ENCODE measurements at regions not wholly inside any gene's neighbourhood (a gene's known extent, or its start where the extent isn't known, plus 50 kb on each side); places are given as distances from the start of the nearest gene placed in this dataset.

DNA sequence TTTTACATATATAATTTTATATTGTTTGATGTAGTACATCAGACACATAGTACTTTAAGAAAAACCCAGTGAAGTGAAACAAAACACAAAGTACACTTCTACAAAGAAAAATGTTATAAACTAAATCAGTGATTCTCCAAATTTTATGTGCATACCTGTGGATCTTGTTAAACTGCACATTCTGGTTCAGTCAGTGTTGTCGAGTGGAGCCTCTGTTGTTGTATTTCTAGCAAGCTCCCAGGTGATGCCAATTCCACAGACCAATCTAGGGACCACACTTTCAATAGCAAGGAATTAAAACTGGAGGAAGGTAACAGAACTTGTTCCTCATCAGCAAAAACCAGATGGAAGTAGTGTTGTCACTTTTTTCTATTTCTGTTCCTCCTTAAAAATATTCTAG lies 183.8 kb upstream of the CD180 start:
- TF ChIP-seq, protein P1, sequence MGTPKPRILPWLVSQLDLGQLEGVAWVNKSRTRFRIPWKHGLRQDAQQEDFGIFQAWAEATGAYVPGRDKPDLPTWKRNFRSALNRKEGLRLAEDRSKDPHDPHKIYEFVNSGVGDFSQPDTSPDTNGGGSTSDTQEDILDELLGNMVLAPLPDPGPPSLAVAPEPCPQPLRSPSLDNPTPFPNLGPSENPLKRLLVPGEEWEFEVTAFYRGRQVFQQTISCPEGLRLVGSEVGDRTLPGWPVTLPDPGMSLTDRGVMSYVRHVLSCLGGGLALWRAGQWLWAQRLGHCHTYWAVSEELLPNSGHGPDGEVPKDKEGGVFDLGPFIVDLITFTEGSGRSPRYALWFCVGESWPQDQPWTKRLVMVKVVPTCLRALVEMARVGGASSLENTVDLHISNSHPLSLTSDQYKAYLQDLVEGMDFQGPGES (IDR thresholded peaks at IDR 0.05; ENCODE audit: low read depth, low read length): no peak
- TF ChIP-seq RXRA (IDR thresholded peaks at IDR 0.05; ENCODE audit: borderline replicate concordance, low read depth) (no peak), EZH2phosphoT487 (IDR thresholded peaks at IDR 0.05; ENCODE audit: borderline replicate concordance, low read depth) (no peak)
- TF ChIP-seq, protein P2, sequence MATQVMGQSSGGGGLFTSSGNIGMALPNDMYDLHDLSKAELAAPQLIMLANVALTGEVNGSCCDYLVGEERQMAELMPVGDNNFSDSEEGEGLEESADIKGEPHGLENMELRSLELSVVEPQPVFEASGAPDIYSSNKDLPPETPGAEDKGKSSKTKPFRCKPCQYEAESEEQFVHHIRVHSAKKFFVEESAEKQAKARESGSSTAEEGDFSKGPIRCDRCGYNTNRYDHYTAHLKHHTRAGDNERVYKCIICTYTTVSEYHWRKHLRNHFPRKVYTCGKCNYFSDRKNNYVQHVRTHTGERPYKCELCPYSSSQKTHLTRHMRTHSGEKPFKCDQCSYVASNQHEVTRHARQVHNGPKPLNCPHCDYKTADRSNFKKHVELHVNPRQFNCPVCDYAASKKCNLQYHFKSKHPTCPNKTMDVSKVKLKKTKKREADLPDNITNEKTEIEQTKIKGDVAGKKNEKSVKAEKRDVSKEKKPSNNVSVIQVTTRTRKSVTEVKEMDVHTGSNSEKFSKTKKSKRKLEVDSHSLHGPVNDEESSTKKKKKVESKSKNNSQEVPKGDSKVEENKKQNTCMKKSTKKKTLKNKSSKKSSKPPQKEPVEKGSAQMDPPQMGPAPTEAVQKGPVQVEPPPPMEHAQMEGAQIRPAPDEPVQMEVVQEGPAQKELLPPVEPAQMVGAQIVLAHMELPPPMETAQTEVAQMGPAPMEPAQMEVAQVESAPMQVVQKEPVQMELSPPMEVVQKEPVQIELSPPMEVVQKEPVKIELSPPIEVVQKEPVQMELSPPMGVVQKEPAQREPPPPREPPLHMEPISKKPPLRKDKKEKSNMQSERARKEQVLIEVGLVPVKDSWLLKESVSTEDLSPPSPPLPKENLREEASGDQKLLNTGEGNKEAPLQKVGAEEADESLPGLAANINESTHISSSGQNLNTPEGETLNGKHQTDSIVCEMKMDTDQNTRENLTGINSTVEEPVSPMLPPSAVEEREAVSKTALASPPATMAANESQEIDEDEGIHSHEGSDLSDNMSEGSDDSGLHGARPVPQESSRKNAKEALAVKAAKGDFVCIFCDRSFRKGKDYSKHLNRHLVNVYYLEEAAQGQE (IDR thresholded peaks at IDR 0.05; ENCODE audit: low read depth, low read length): no peak
